Left lobe of liver (tissue), 2 donors: ENCODE measurements at regions not wholly inside any gene's neighbourhood (a gene's known extent, or its start where the extent isn't known, plus 50 kb on each side); places are given as distances from the start of the nearest gene placed in this dataset.

Experiments used
- ATAC-seq: fragments of 200-7000 bp; cut with Tn5 transposase; one replicate; pipeline ENCODE4 v1.9.1; 2020; ENCODE audit warnings: mild to moderate bottlenecking, moderate library complexity
- DNase-seq: peaks from one replicate; pipeline ENCODE4 v3.0.0-alpha.2; 2020; ENCODE audit warnings: low spot score
- donor health status: DM: no; HTN: no; CAD: no; lungs with moderate emphysema.
- donor health status: DM: no; HTN: yes; CAD: no.

GRCh38 chr12:92503029-92503931 is 199.5 kb upstream of the PLEKHG7 start:
- DNase-seq (peak; percentile 60), ATAC-seq (peak; percentile 60)

GRCh38 chr12:92502417-92503028 is 200.3 kb upstream of the PLEKHG7 start:
- ATAC-seq = peak; percentile 62
- peak; percentile 56 for DNase-seq

DNA sequence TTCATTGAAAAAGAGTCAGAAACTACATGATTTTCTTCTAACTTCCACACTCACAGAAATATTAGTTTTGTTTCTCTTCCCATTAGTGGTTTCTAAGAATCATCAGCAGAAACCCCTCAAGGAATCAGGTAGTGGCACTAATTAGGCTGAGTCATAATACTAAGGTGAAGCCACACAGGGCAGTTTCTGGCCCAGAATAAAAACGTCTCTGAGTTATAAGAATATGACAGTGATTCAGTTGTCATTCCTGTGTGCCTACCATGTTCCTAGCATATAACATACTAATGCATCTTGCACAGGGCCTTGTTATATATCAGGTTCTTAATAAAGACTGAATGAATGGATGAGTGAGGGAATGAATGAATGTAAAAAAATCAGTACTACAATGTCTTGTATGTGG is 206.0 kb upstream of the PLEKHG7 start:
- DNase-seq = no peak
- no peak for ATAC-seq

DNA sequence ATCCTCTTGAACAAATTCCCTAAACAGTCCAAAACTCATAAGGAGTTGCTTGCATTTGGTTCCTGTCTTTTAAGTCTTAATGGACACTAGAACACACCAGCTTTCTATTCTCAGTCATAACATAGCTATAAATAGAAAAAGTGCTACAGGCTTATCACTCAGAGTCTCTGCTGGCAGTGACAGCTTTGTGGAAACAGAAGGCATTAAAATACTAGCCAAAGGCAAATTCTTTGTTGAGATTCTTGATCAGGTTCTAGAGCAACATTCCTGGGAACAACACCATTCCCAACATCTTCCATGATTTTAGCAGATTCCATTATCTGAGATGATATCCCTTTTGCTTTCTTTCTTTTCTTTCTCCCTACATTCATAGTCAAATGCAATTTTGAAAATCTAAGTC is 207.7 kb upstream of the PLEKHG7 start:
- DNase-seq (no peak), ATAC-seq (no peak)

DNA sequence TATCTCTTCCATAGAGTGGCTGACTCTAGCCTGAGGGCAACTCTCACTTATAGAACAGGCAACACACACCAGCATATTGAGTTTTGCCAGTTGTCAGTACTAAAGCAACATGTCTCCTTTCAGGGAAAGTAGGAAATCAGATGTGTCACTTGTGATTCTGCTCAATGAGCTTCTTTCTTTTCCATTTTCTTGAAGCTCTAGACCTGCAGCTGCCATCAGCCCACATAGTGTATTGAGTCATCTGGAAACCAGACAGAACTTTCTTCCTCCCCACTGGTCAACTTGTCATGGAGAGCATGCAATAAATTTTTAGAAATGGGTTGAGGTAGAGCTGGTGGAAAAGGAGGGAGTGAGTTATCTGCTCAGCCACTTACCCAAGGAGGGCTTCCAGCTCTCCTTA is 209.0 kb upstream of the PLEKHG7 start:
- DNase-seq (no peak), ATAC-seq (no peak)

- ATAC-seq = no peak
These were observed 209.8 kb upstream of the PLEKHG7 start for GRCh38 chr12:92492995-92493394.

DNA sequence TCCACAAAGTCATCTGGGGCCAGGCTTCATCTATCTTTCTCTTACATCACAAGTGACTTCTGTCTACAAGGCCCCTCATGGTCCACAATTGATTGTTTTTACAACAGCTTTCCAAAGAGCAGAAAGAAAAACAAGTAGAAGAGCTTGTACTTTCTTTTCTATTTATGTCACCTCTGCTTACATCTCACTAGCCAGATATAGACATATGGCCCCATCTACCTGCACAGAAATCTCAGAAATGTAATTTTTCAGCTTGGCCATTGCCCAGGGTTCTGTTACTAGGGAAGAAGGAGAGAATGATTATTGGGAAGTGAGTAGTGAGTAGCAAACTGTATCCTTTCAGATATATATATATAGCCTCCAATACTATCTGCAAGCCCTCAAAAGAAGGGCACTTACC is 210.5 kb upstream of the PLEKHG7 start:
- no peak for ATAC-seq
- DNase-seq = no peak

More at GRCh38 chr12:92492995-92493394, 209.8 kb upstream of the PLEKHG7 start:
- DNase-seq = no peak

DNA sequence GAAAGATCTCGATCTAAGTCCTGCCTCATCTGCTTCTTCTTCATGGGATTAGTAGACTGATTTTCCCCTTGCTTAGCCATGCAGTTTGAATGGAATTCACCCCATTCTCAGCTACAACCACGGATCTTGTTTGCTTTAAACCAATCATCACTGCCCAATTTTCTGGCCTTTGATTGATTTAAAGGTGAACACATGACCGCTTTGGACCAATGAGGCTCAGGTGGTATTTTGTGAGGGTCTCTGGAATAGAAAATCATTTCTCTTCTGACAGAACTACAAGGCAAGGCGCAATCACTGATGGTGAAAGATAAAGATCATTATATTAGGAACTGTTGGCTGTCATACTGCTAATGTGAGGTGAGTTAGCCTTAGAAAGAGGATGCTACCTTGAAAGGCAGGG is 213.0 kb upstream of the PLEKHG7 start:
- ATAC-seq = no peak
- no peak for DNase-seq

DNA sequence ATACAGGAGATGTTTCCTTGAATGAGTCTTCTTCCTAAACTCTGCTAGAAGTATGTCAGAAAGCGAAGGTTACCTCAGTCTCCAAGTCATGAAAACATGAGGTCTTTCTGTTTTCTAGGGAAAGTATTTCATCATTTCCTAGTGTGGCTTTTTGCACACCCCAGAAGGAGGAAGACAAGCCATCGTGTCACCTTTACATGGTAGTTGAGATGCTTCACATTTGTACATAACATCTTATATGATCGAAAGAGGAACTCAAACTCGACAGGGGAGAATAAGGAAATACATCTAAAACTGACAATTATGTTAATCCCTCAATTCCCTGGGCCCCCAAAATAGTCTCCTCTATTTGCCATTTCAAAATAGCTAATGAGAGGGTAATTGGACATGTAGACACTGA is 214.1 kb upstream of the PLEKHG7 start:
- no peak for DNase-seq
- ATAC-seq = no peak

DNA sequence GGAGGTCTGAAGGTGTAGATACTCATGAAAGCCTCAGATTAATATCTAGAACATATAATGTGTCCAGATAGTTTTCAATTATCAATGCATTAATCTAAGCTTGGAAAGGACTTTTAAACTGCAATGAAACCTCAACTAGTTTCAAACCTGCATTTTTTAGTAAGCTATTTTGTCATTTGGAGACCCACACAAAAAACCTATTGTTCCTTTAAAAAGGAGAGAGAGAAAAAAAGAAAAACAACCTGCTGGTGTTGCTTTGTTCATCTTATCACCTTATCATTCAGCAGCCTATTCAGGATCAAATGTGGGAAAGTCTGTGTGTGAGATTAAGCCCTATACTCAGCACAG is 215.7 kb upstream of the PLEKHG7 start:
- DNase-seq (no peak), ATAC-seq (no peak)

DNA sequence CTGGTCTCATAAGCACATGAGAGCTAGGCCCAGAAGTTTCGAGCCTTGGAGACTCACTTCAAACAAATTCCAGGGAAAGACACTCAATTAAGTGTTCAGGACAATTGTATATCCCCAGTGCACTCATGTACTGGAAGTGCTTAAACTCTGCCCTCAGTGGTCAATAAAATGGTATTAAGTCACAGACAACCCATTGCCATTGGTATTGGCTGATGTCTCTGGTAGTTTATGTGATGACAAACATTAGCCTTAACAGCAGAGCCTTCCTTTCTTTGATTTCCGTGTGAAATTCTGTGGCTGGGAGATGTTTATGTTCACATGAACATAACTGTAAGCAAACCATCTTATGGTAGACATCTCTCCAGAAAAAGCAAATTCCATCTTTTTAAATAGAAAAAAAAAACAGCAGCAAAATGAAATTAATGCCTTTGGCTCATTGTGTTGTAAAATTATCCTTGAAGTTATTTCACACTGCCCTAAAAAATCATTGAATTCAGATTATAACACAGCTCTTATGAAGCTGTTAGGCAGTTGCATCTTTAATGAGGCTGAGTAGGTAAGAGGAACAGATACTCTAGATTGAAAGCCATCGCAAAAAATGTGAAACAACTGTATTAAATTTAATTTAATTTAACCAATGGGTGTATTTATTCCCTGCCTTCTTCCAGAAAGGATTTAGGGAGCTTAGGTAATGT is 216.2 kb upstream of the PLEKHG7 start:
- no peak for ATAC-seq
- DNase-seq = no peak

DNA sequence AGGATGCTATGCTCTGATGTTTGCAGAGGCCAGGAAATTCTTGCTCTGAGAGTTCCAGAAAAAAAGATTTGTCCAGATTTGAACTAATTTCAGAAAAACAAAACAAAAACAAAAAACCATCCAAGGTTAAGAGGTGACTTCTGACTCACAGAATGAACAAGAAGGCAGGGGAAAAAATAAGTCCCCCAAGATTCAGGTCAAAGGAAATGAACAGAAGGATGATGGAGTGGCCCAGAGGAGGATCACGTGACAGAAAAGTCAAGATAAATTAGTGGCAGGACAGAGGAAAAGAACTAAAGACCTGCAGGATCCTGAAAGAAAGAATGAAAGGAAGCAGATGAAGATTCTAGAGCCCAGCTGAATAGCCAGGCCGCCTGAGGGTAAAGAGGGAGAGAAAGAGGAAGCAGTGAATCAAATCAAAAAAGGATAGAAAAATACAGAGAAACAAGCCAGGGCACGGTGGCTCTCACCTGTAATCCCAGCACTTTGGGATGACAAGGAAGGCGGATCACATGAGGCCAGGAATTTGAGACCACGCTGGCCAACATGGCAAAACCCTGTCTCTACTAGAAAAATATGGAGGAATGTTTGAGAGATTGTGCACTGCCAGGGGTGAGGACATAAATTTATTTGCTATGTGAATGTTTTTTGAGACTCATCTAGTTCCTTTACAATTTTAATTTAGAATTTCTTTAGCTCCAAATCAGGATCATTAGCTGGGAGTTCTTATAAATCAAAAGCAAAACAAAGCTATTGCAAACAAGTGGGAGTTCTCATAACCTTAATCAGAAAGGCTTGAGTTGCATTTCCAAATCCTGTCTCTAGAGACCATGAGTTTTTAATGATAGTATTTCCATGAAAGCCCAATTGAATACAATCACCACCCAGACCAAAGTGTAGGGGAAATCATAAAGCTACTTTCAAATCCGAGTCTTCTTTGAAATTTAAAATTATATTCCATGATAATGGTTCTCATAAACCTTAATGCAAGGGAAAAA is 217.1 kb upstream of the PLEKHG7 start:
- ATAC-seq = no peak
- DNase-seq = no peak

- ATAC-seq = no peak
- DNase-seq = no peak
These were observed 220.2 kb upstream of the PLEKHG7 start for GRCh38 chr12:92482599-92482998.

DNA sequence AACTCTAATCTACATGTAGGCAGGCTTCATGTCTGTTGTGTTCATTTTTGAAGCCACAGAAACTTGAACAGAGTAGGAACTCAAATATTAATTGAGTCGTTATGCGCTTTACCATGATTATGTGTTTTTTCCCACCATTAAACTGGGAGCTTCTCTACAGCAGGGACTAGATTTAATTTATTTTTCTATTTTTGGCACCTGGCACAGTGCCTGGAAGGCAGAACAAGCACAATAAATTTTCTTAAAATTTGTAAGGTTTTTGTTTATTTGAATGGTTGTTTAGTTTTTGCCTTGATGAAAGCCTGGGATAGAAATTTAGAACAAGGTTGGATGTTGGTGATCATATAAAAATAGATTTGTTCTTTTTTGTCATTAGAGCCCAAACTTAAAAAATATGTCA is 221.7 kb upstream of the PLEKHG7 start:
- DNase-seq (no peak), ATAC-seq (no peak)

- no peak for ATAC-seq
- no peak for DNase-seq
These were observed 224.1 kb upstream of the PLEKHG7 start for GRCh38 chr12:92478692-92479091.

- ATAC-seq (no peak), DNase-seq (no peak)
These were observed 225.9 kb upstream of the PLEKHG7 start for GRCh38 chr12:92476844-92477243.

DNA sequence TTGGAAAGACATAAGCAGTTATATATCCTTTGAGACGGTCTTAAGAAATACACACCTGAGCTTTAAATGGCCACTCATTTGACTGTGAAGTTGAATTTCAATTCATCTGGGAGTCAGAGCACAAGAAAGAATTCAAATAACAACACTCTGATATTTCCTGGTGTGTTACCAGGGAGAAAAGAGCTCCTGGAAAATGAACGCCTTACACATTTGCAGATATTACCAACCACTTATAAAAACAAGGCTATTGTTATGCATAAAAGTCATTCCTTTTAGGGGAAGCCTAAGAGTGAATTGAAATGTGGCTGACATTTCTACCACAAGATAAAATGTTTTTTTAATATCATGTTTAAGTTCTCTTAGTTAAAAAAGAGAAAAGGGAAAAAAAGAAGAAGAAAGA is 229.2 kb upstream of the PLEKHG7 start:
- DNase-seq = no peak
- ATAC-seq = no peak

DNA sequence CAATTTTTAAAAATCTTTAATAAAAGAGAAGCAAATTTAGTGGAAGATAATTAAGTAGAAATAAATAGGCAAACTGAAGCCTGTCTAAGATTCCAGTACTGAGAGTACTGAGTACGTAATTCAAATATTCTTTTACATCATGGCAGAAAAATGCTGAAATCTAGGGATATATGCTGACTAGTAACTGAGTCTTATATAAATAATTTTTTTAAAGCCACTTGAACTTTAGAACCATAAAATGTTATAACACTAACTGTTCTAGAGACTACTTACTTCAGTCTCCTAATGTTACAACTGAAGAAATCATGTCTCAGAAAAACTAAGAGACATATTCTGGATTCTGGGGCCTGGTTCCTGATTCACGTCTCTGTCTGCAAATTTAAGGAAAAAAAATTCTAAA is 230.6 kb upstream of the PLEKHG7 start:
- DNase-seq (no peak), ATAC-seq (no peak)

DNA sequence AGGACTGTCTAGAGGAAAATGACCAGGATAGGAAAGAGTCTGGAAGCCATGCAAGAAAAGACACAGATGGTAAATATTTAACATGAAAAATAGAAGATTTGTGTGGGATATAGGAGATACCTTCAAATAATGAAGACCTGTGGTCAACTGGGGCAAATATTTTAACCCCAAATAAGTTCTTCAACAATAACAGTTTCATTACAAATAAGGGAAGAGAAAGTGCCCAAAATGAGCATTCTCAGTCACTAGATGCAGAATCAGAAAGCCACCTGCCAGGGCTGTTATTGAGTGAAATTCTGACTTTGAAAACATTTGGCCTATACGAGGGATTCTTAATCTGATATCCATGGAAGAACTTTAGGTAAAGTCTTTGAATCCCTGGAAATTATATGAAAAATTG is 231.2 kb upstream of the PLEKHG7 start:
- DNase-seq = no peak
- no peak for ATAC-seq

- no peak for ATAC-seq
- DNase-seq = no peak
These were observed 232.2 kb upstream of the PLEKHG7 start for GRCh38 chr12:92470608-92471021.

DNA sequence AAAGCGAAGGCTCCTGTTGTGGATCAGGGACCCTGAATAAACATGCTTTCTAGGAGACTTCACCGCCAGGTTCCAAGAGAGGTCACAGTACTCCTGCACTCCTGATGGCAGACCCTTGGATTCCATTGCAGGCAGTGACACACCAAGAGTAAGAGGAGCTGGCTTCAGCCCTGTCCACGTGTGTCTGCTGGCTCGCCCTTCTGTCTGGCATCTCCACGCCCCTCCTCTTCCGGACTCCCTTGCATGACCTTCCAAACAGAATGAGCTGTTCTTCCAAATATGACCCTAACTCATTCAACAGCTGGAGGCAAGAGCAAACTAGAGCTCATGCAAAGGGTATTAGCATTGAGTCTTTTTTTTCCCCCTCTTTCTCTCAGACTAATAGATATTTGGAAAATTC is 233.0 kb upstream of the PLEKHG7 start:
- DNase-seq = no peak
- ATAC-seq = no peak
